Stimulated activated CD8-positive, alpha-beta memory T cell treated with anti-CD3 and anti-CD28 coated beads, Interleukin-7, amount 100 ng/mL, for 24 hours (primary cell): ENCODE measurements at regions not wholly inside any gene's neighbourhood (a gene's known extent, or its start where the extent isn't known, plus 50 kb on each side); places are given as distances from the start of the nearest gene placed in this dataset.

Source experiments
- DNase-seq: peaks from one replicate; pipeline ENCODE4 v3.0.0-alpha.2; 2020; ENCODE audit warnings: low read depth

- DNase-seq: no peak
These were observed 334.3 kb upstream of the GATB start for GRCh38 chr4:152094970-152095700.

DNA sequence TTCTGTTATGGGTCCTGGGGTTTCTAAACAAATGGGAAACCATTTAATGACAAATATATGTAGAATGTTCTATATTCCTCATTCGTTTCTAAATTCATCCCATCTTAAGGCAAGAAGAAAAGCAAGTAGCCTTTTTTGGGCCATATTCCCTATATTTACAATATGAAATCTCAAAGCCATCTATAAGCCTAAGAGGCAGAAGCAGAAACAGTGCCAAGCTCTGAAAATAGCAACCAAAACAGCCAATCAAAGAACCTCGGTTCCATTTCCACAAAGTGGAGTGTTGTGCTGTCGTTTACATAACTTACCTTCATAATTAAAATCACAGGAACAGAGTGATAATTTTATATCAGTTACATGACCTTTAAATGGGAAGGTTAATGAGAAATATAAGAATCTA lies 330.6 kb upstream of the GATB start:
- DNase-seq: no peak

- no peak for DNase-seq
These were observed 329.7 kb upstream of the GATB start for GRCh38 chr4:152090543-152090942.

- no peak for DNase-seq
These were observed 328.8 kb upstream of the GATB start for GRCh38 chr4:152089584-152089983.

DNA sequence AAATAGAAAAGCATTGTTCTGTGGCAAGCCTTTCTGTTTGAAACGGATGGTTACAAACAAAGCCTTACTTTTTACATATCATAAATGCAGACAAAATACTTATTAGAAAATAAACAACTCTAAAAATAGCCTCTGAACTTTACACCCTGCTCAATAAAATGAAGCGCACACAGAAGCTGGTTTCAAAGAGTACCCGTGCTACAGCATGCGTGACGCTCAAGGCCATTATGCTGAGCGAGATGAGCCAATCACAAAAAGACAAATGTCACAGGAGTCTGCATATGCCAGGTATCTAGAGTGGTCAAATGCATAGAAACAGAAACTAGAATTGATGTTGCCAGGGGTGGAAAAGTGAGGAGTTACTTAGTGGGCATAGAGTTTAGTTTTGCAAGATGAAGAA lies 326.5 kb upstream of the GATB start:
- no peak for DNase-seq

- no peak for DNase-seq
These were observed 324.9 kb upstream of the GATB start for GRCh38 chr4:152085657-152086056.

DNA sequence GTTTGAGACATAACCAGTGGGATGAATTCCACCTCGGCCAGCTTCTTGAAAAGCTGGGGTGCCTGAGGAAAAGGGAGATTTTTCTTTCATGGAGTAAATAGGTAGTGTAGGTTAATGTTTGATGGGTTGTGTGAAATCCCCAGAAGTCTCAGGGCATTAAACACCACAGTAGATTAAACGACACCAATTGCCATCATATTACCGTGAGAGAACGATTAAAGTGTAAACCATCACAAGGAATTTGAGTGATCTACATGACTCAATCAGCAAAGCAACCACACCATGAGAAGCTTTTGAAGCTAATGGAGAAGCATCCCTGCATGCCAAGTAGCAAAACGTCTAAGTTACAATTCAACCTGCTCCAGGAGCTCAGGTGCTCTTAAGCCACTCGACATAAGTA lies 322.5 kb upstream of the GATB start:
- DNase-seq: no peak

DNA sequence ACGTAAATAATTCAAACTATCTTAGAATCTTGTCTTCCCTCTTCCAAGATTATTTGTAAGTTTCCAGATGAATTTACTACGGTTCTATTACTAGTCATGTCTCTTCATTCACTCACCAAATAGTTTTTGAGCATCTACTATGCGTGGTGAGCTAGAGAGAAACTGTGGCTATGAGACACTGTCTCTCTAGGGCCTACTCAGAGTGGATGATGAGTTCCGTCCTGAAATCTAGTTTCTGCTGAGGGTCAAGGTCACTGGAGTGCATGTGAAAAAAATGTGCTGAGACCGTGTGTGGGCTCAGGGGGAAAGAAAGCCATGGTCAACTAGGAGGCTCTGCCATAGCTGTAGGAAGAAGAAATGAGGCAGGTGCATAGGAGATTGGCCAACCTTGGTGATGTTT lies 320.2 kb upstream of the GATB start:
- no peak for DNase-seq

- DNase-seq: no peak
These were observed 318.9 kb upstream of the GATB start for GRCh38 chr4:152079543-152080293.

GRCh38 chr4:152079079-152079478 lies 318.3 kb upstream of the GATB start:
- DNase-seq: no peak

DNA sequence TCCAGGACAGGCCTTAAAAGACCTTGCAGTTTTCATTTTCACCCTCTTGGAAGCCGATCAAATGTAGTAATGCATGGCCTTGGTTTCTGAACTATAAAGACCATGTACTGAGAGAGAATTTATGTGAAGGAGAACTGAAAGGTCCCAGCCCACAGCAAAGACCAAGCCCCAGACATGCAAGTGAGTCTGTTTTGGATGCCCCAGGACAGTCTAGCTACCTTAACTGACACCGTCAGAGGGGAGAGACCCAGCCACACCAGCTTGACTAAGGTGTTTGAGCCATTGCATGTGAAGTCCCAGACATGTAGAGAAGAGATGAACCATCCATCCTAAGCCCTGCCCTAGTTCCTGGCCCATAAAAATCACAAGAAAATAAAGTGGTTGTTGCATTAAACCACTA lies 316.8 kb upstream of the GATB start:
- DNase-seq: no peak

DNA sequence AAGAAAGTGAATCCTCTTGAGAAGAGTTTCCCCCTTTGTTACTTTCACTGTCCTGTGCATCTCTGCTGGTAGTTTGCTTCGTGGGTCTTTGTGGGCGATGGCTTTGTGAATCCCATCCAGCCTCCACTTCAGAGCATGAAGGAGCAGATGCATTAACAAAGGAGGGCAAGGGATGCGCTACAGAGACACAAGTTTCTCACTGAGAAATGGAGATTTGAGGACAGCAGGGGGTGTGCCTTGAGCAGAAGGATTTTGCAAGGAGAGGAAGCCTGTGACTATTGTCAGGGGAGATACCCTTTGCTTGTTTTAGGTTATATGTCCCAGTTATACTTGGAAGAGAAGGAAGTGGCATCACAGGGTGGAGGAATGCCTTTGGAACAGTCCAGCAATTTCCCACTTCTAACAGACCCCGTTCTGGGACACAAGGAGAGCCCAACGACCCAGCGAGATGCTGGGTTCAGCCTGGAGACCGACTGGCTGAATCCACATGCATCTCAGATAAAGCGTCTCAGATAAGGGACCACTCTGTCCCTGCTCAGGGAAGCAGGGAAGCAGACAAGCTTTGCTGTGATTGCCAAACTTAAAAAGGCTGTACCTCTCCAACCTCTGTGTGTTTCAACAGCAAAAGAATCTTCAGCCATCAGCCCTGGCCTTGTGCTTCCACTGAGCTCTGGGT lies 314.6 kb upstream of the GATB start:
- no peak for DNase-seq

DNA sequence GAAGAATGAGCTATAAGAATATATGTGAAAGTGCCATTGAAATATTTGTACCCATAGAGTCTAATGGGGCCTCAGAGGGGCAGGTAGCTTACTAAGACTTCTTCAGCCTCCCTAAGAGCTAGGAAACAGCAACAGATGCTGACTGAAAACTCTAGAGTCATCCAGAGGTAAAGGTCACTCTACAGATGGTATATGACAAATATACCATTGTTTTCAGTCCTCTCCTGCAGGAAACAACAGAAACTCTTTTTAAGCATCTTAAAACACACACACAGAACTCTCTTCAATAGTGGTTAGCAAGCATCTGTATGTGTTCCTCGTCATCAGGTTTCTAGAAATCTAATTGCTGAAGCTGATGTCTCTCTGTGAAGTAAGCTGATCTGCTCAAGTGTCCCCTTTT lies 313.8 kb upstream of the GATB start:
- DNase-seq: no peak

- no peak for DNase-seq
These were observed 313.3 kb upstream of the GATB start for GRCh38 chr4:152074088-152074437.

- no peak for DNase-seq
These were observed 312.7 kb upstream of the GATB start for GRCh38 chr4:152073351-152074087.

- no peak for DNase-seq
These were observed 312.1 kb upstream of the GATB start for GRCh38 chr4:152072906-152073305.

DNA sequence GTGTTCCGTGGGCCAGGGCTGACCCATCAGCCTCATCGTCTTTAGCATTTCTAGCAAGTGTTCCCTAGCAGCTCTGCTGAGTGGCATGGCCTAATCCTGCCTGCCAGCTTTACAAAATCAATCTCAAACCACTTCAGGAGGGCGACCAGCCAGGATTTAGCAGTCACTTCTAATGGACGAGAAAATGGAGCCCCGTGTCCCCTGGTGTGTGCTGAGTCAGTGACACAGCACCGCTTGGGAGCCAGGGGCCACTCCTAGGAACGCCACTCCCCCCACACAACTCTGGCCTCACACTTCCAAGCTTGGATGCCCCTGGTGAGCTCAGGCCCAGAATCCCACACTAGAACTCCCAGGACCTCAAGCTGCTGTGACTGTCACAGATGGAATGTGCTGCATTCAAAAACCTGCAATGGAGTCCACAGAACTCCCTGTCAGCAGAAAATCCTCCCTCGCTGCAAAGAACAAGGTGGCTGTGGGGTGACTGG lies 311.2 kb upstream of the GATB start:
- no peak for DNase-seq

DNA sequence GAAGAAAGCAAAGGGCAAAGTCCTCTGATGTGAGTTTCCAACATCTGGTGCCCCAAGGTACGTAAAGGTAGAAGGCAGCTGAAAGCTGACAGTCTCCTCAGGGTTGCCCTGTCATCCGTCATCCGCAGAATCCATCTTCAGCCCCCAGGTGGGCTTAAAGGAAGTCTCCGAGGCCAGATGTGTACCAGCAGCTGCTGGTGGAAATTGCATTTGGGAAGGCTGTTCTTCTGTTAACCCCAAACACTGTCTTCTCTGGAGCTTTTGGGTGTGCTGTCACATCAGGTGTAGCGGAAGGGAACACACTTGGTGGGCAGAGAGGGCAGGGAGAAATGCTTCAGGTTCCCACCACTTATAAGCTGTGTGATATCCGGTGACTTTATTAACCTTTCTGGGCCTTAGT lies 310.0 kb upstream of the GATB start:
- no peak for DNase-seq

GRCh38 chr4:152068866-152069265 lies 308.1 kb upstream of the GATB start:
- DNase-seq: no peak

- DNase-seq: no peak
These were observed 304.7 kb upstream of the GATB start for GRCh38 chr4:152065545-152065944.

- no peak for DNase-seq
These were observed 303.9 kb upstream of the GATB start for GRCh38 chr4:152064753-152065152.

- no peak for DNase-seq
These were observed 303.5 kb upstream of the GATB start for GRCh38 chr4:152064282-152064681.
